HG02973 (cell line): ENCODE measurements at regions not wholly inside any gene's neighbourhood (a gene's known extent, or its start where the extent isn't known, plus 50 kb on each side); places are given as distances from the start of the nearest gene placed in this dataset.
"Not testable (repeated sequence)": the region's sequence is repeated elsewhere in the genome, so short reads cannot be mapped to it uniquely, and the experiment has no call there.

Source experiments
- ATAC-seq: cut with Tn5 transposase; IDR thresholded peaks from one replicate; pipeline ENCODE4 v1.9.1; 2021; ENCODE audit warnings: moderate library complexity; ENCODE audit not compliant: unreplicated experiment

DNA sequence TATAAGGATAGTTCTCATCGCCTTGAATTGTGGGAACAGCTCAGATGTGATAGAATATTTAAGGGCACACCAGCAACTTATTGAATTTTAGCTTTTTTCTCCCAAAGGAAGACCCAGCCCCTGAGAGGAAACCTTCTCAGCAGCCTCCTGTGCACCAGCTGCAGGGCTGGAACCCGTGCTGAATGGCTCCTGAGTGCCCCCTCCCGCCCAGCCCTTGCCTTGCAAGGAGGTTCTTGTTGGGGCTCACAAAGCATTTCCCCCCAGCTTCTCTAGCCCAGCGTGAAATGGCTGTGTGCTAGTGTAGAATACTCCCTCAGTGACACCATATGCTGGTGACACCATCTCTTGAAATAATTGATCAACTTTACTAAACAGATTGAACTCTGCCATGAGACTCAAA, 1227.4 kb downstream of the TMEM121 start:
- ATAC-seq, result not testable (repeated sequence)

DNA sequence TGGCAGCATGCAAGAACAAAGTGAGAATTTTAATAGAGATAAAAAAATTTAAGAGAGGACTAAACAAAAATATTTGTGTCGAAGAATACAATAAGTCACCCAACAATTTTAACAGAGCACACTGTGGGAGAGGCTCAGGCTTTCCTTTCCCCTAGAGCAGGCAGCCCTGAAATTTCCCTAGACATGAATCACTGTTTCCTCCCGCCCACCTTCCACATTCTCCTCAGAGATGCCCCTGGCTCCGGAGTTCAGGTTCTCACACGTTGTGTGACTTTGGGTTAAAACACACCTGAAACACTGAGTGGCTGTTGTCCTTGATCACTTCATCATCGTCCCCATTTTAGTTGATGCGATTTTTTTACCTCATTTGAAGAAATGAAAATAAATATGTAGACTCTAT, 1231.1 kb downstream of the TMEM121 start:
- ATAC-seq, result not testable (repeated sequence)

GRCh38 chr14:106761886-106762816, 1235.8 kb downstream of the TMEM121 start:
- not testable (repeated sequence) for ATAC-seq

- ATAC-seq, result peak; percentile 53
These were observed 1238.6 kb downstream of the TMEM121 start for GRCh38 chr14:106764968-106765369.

DNA sequence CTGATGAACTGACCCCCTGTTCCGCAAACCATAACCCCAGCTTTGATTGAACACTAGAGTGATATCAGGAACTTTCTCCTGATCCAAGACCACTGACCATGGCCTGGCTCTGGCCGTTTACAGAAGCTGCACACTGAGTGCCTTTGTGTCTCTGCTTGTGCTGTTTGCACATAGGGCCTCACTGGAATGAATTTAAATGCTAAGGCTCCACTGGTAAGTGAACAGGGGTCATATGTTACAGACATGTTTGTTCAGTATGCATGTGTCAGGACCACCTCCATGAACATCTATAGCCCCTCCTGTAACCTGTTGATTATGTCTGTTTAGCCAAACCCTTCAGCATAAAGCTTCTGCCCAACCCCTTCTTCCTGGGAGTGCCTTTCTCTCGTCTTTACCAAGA, 1239.8 kb downstream of the TMEM121 start:
- no peak for ATAC-seq

GRCh38 chr14:106766551-106767277, 1240.3 kb downstream of the TMEM121 start:
- not testable (repeated sequence) for ATAC-seq

- ATAC-seq, result not testable (repeated sequence)
These were observed 1241.8 kb downstream of the TMEM121 start for GRCh38 chr14:106768230-106768629.

- ATAC-seq, result not testable (repeated sequence)
These were observed 1242.8 kb downstream of the TMEM121 start for GRCh38 chr14:106768972-106769700.

DNA sequence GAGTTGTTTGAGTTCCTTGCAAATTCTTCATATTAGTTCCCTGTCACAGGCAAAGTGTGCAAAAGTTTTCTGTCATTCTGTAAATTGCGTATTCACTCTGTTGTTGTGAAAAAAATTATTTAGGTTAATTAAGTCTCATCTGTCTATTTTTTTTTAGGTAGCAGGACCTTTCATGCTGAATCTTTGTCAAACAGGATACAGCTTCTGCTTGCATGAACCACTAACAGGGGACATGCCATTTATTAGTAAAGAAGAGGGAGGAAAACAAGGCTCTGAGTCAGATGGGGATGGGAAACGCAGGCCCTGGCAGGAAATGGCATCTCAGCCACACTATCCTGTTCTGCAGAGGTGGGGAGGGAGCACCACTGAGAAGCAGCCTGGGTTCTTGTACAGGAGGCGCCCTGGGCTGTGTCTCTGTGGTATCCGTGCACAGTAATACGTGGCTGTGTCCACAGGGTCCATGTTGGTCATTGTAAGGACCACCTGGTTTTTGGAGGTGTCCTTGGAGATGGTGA, 1243.8 kb downstream of the TMEM121 start:
- ATAC-seq, result not testable (repeated sequence)

GRCh38 chr14:106774889-106775480, 1248.6 kb downstream of the TMEM121 start:
- not testable (repeated sequence) for ATAC-seq

- no peak for ATAC-seq
These were observed 1250.1 kb downstream of the TMEM121 start for GRCh38 chr14:106776395-106776983.

DNA sequence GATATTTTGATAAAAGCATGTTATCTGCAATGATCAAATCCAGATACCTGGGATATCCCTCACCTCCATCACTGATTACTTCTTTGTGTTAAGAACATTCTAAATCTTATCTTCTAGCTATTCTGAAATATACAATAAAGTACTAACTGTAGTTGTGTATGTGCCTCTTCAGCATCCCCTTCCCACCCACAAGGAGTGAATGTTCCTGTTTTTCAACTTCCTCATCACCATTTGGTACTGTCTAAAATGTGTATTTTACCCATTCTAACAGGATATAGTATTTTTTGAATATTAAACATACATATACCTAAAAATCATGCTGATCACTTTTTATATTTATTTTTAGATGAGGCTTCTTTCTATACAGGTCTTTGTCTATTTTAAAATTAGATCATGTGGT, 1252.6 kb downstream of the TMEM121 start:
- ATAC-seq, result no peak

GRCh38 chr14:106786697-106787096, 1260.3 kb downstream of the TMEM121 start:
- ATAC-seq, result no peak

DNA sequence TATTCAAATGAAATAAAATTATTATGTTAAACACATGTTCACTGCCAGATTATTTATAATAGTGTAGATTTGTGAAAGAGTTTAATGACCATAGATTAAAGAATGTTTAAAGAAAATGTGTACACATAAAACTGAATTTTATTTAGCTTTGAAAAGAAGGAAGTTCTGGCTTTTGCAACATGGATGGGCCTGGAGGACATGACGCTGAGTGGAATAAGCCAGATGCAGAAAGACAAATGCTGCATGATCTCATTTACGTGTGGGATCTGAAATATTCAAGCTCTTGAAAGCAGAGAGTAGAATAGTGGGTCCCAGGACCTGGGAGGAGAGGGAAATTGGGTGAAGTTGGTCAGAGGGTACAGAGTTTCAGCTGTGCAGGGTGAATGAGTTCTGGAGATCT, 1261.2 kb downstream of the TMEM121 start:
- no peak for ATAC-seq

- ATAC-seq, result no peak
These were observed 1262.2 kb downstream of the TMEM121 start for GRCh38 chr14:106788534-106788933.

- ATAC-seq, result no peak
These were observed 1262.9 kb downstream of the TMEM121 start for GRCh38 chr14:106789318-106789717.

DNA sequence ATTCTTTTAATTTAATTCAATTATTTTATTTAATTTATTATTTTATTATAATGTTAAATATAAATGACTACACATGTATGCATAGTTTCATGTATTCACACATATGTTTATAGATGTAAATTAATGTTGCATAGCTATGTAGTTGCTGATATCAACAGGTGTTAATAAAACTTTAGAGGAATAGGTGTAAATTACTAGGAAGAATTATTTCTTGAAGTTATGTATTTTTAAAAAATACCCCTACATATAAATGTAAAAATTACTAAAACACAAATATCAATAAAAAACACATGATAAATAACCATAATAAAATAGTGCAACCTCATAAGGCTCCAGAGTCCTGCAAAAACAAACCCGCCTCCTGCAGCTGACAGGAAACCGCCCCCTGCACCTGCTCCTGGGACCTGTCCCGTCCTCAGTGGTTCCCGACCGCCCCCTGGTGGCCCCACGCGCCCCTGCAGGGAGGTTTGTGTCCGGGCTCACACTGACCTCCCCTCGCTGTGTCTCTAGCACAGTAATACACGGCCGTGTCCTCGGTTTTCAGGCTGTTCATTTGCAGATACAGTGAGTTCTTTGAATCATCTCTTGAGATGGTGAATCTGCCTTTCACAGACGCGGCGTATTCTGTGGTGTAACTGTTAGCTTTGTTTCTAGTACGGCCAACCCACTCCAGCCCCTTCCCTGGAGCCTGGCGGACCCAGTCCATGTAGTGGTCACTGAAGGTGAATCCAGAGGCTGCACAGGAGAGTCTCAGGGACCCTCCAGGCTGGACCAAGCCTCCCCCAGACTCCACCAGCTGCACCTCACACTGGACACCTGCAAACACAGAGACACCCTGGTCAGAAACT, 1264.0 kb downstream of the TMEM121 start:
- ATAC-seq, result peak; percentile 53

DNA sequence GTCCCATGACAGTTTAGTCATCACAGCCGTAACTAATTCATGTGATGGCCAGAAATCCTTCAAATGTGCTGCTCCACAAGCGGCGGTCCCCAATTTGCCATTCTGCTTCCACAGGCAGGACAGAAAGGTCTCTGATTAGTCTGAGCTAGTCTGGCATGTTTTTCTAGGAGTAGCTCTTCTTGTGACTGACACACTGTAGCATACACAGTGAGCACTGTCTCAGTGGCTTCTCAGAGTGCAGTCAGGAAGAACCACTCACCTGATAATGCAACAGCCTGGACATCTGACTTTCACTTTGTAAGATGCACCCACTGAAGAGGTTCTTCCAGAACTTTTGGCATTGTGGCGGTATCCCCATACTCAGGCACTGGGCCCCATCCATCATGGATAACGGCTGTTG, 1266.2 kb downstream of the TMEM121 start:
- no peak for ATAC-seq

DNA sequence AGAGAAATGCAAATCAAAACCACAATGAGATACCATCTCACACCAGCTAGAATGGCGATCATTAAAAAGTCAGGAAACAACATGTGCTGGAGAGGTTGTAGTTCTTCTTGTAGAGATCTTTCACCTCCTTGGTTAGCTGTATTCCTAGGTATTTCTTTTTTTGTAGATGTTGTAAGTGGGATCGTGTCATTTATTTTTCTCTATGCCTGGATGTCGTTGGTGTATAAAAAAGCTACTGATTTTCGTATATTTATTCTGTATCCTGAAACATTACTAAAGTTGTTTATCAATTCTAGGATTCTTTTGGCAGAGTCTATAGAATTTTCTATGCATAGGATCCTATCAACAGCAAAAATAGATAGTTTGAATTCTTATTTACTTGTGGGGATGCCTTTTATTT, 1271.8 kb downstream of the TMEM121 start:
- not testable (repeated sequence) for ATAC-seq
